OCI-LY7 (cell line): ENCODE measurements at regions not wholly inside any gene's neighbourhood (a gene's known extent, or its start where the extent isn't known, plus 50 kb on each side); places are given as distances from the start of the nearest gene placed in this dataset.

ENCODE experiments used
- CTCF ChIP-seq: fragments of 200-600 bp; sonication (generic); conservative IDR thresholded peaks from 2 replicates; pipeline ENCODE4 v1.5.1; 2014; ENCODE audit warnings: mild to moderate bottlenecking, antibody characterized with exemption, low read length, moderate library complexity, mixed read lengths
- EZH2phosphoT487 ChIP-seq: fragments of 200-600 bp; sonication (generic); IDR thresholded peaks from 2 replicates; pipeline ENCODE4 v1.6.1; 2018; ENCODE audit warnings: low read depth, borderline replicate concordance, mild to moderate bottlenecking, mixed run types, antibody characterized with exemption, low read length, moderate library complexity, mixed read lengths

- TF ChIP-seq CTCF (no peak), EZH2phosphoT487 (no peak)
Observed at GRCh38 chr2:207395535-207396251, 134.1 kb upstream of the CREB1 start.
